ENCODE measurements at regions not wholly inside any gene's neighbourhood (a gene's known extent, or its start where the extent isn't known, plus 50 kb on each side); places are given as distances from the start of the nearest gene placed in this dataset.
"Not testable (repeated sequence)": the region's sequence is repeated elsewhere in the genome, so short reads cannot be mapped to it uniquely, and the experiment has no call there.

DNA sequence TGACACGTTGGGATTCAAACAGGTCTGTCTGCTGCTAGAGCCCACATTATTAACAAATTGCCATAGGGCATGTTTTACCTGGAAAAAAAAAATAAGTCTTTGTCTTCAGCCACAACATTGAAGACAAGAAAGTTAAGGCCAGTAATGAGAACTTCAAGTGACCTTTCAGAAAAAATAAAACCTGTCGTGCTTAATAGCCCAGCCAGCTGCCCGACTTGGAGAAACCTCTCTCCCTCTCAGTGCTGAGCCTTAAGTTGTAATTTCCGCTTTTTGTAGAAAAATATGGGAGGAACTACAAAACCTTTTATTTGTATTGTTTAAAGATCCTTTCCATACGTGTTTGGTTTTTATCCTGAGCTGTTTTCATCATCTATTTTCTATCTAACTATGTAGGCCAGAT is 454.3 kb upstream of the SLITRK6 start:
- not testable (repeated sequence) for DNase-seq

- not testable (repeated sequence) for DNase-seq
These were observed 456.6 kb upstream of the SLITRK6 start for GRCh38 chr13:86255820-86256219.

DNA sequence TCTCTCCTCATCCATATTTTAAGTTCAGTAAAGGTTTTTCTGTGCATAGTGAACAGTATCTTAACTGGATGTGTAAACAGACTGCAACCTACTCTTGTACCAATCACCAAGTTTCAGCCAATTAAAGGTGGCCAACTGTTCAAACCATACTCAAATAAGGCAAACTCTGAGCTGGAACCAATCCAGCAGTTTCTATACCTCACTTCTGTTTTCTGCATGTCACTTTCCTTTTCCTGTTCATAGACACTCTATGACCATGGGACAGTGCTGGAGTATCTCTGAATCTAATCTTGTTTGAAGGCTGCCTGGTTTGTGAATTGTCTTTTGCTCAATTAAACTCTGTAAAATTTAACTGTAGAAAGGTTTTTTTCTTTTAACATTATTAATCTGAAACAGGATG is 470.3 kb upstream of the SLITRK6 start:
- no peak for DNase-seq

DNA sequence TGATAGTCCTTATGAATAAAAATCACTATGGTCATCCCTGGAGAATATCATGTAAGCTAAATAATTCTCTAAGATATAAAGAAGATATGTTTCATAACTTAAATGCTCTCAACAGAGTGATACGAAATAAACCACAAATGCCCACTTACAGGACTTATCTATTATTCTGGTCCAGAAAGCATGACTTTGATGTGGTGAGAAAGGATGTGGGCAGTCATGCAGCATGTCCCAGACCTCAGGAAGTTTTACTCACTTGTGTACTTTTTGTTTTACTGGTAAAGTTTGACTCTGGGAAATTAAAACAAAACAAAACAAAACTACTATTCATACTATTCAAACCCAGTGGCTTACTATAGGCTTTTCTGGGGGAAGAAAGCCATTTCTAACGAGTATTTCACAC is 483.2 kb upstream of the SLITRK6 start:
- DNase-seq, result no peak

DNA sequence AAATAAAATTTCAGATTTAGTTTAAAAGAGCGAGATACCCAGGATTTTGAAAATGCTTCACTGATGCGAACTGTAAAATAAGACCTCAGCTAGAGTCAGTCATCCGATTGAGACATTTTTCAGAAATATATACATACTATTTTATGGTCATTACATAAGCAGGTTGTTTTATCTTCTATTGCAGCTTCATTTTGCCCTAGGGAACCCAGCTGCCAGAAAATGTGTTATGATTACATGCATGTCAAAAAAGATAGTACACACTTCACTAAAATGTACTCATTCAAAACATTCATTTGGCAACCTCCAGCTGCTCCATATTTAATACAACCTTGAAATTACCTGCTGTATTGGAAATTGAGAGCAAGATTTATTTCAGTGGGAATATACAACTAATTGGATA is 483.8 kb upstream of the SLITRK6 start:
- no peak for DNase-seq

DNA sequence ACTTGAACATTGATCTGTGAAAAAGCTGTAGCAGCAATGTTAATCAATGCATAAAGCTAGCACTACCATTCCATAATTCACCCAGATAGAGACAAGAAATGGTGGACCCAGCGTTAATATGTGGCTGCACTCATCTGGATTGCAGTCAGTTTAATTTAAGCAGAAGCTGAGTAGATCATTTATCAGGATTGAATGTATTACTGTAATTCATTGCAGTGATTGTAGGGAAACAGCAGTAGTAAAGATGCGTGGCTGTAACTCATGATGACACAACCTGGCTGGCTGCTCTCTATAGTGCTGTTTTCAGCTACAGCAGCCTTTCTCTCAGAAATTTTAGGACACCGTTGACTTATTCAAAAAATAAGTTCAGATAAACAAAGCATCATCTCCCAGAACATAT is 499.5 kb upstream of the SLITRK6 start:
- no peak for DNase-seq

GRCh38 chr13:86299128-86299527 is 499.9 kb upstream of the SLITRK6 start:
- DNase-seq, result no peak

DNA sequence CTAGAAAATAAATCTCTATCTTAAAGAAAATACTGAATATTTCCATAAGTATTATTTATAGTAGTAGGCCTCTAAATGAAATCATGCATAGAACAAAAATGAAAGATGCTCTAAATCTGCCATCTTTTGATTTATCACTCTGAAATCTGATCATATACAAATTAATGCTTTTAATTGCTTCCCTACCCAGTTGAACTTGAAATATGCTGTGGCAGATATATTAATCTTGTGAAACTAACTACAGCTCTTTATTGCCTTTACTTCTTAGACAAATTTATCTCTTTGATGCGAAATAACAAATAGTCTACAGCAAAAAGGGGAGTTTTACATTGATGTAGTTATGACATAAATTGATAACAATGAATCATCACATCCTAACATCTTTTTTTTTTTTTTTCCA is 510.7 kb upstream of the SLITRK6 start:
- DNase-seq, result no peak

GRCh38 chr13:86313421-86313820 is 514.2 kb upstream of the SLITRK6 start:
- no peak for DNase-seq

- no peak for DNase-seq
These were observed 519.2 kb upstream of the SLITRK6 start for GRCh38 chr13:86318450-86318849.

GRCh38 chr13:86324191-86324590 is 525.0 kb upstream of the SLITRK6 start:
- no peak for DNase-seq

DNA sequence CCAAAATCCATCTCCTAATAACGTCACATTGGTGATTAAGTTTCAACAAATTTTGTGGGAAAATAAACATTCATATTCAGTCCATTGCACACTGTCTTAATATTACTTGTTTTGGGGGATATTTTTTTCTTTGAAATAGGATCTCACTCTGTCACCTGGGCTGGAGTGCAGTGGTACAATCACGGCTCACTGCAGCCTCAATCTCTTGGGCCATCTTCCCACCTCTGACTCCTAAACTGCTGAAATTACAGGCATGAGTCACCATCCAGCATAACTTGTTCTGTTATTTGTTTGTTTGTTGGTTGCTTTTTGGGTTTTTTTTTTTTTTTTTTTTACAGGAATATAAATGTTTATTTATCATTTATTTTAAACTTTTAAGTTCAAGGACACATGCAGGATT is 556.1 kb upstream of the SLITRK6 start:
- DNase-seq, result no peak

GRCh38 chr13:86357106-86357505 is 557.9 kb upstream of the SLITRK6 start:
- no peak for DNase-seq

- DNase-seq, result not testable (repeated sequence)
These were observed 564.5 kb upstream of the SLITRK6 start for GRCh38 chr13:86363749-86364148.

DNA sequence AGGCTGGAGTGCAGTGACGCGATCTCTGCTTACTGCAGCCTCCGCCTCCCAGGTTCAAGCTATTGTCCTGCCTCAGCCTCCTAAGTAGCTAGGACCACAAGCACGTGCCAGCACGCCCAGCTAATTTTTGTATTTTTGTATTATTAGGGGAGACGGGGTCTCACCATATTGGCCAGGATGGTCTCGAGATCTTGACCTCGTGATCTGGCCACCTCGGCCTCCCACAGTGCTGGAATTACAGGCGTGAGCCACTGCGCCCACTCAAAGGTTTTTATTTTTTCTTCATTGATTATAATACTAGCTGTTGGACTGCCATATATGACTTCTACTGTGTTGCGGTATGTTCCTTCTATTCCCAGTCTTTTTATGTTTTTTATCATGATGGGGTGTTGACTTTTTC is 569.7 kb upstream of the SLITRK6 start:
- no peak for DNase-seq

DNA sequence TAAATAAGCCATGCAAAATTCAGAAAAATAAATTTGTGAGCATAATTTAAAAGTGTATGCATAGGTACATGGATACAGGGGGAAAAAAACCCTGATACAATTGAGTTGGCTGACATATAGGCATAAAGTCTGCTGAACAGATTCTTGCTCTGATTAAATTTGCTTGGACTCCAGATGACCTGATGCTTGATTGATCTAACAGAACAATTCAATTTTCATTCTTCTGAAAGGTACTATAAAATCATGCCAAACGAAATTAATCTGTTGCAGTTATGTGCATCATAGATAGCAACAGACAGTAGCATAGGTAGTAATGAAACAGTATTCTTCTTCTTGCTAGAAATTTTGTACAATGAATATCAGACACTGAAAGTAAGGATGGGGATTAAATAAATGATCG is 578.2 kb upstream of the SLITRK6 start:
- no peak for DNase-seq

DNA sequence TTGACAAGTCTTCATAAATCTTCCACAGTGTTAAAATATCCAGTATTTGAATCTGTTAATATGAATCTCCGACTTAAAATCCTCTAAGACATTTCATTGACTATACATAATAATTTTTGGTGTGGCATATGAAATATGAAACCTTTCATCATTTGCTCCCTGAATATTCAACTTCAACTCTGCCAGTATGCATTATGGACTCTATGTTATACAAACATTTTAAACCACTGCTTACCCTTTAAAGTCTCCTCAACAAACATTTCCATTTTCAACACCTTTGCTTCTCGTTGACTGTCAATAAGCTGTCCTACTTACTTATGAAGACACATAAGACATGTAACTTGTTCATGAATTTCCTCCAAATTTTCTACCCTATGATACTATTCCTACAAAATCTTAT is 579.4 kb upstream of the SLITRK6 start:
- no peak for DNase-seq

DNA sequence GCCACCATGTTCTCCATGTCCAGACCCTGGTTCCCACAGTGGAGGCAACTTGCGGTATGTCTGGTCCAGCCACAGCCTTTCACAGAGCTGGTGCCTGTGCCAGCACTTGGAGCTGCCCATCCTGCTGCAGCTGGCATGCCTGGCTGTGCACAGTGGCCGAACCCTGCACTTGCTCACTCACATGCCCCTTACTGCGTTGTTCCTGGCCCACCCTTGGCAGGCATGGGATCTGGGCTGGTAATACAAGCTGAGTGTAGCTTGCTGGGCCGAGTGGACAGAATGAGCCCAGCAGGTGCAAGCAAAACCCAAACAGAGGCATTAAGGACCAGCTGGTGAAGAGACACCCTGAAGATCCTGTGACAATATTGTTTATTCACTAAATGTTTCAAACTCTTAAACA is 583.9 kb upstream of the SLITRK6 start:
- no peak for DNase-seq

DNA sequence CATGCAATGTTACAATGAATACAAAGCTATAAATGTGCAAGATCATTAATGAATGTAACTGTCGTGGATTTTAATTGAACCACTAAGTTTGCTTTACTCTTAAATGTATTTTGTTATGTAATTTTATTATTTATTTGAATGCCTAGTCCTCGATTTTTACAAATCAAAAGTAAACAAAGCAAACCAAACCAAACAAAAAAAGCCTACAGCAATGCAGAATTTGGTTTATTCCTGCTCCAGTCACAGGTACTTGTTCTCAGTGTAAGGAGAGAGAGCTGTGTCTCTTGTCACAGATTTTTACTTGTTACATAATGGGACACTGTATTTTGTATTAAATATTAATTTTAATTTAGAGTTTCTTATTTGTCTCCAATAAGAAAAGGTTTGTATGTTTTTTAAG is 584.3 kb upstream of the SLITRK6 start:
- no peak for DNase-seq

DNA sequence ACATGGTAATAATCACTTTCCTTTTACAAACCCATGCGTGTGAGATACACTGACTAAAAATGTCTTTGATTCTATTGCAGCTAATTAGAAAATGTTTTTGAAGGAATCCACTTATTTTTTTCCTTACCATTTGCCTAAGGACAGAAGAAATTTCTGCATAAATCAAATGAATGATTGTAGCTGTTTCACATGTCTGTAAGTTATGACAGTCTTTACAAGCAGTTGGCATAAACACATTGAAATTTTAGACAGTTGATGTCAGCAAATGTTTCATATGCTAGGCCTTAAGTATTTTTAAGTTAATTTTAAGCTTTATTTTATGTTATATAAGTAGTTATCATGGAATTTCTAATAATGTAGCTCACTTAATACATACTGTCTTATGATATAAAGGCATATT is 598.4 kb upstream of the SLITRK6 start:
- no peak for DNase-seq

- no peak for DNase-seq
These were observed 600.4 kb upstream of the SLITRK6 start for GRCh38 chr13:86399572-86399971.

DNA sequence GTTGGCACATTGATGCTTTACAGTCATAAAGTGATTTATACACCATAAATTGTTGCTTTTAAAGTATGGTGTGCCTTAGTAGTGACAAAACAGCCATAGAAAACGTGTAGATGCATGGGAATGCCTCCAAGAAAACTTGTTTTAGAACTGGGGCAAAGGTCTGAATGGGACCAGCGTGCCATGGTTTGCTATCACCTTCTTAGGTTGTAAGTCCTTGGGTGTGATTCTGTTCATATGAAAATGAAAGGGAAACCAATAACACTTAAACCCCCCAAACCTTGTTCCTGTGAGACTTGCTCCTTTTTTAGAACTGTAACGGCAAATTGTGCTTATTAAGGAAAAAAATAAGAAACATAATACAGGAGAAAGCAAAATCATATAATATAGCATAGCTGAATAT is 603.3 kb upstream of the SLITRK6 start:
- DNase-seq, result no peak

DNA sequence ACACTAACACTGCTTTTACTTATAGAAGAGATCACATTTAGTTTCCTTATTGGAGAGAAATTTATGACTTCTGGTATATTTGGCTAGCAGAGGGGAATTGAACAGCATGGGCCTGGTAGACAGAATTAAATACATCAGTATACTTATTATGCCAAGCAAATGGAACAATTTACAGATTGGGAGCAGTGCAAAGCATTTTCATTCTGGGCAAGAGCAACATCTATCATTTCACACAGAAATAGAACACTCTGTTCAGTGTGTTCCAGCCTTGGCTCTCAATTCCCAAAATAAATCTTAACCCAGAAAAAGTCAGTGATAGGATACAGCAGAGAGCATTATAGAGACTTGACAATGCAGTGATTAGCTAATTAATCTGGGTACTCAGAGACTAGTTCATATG is 604.0 kb upstream of the SLITRK6 start:
- no peak for DNase-seq

- no peak for DNase-seq
These were observed 610.4 kb upstream of the SLITRK6 start for GRCh38 chr13:86409466-86410241.

DNA sequence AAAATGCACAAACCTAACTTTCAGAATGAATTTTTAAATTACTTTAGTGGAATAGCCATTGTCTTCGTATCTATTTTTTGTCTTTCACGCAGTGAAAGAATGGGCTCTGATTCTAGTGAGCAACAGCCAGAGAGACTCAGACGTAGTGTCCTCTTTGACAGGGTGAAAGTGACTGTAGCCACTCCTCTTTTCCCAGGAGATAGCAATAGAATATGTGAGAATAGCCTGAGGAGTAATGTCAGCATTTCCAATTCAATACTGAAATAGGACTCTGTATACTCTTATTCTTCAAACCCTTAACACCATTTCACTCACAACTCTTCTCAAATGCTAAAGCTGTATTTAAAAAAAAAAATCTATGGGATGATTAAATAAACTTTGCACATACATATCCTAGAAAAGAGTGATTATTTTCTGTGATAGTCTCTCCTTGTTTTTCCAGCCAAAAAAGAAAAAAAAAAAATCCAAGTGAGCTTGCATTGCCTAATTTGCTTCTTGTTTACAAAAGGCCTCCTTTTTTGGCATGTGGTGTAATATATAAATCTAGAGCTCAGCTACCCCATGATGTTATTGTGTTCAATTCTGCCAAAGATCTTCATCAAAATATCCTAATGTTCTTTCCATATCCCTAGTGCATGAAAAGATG is 626.1 kb upstream of the SLITRK6 start:
- no peak for DNase-seq
